Endothelial cell of hepatic sinusoid (primary cell): ENCODE measurements at regions not wholly inside any gene's neighbourhood (a gene's known extent, or its start where the extent isn't known, plus 50 kb on each side); places are given as distances from the start of the nearest gene placed in this dataset.
"Not testable (repeated sequence)": the region's sequence is repeated elsewhere in the genome, so short reads cannot be mapped to it uniquely, and the experiment has no call there.

Source experiments
- in situ Hi-C: cut with HindIII; loops from 2 replicates; pipeline ENCODE4 v1.10.0; 2017; ENCODE audit warnings: low sequenced_read_pairs

- in situ Hi-C loops, result no loop called here
These were observed 576.5 kb upstream of the EDIL3 start for GRCh38 chr5:84961193-84961592.

- in situ Hi-C loops, result no loop called here
These were observed 577.2 kb upstream of the EDIL3 start for GRCh38 chr5:84961903-84962302.

DNA sequence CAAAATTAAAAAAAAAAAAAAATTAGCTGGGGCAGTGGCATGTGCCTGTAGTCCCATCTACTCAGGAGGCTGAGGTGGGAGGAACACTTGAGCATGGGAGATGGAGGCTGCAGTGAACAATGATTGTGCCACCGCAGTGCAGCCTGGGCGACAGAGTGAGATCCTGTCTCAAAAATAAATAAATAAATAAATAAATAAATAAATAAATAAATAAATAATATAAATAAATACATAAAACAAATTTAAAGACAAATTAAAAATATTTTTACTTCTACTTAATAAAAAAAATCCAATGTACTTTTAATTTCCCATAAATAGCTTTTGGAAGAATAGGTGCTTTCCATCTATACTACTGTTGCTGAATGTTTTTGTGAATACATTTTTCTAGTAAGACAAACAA, 598.4 kb upstream of the EDIL3 start:
- in situ Hi-C loops, result no loop called here

- in situ Hi-C loops, result no loop called here
These were observed 600.5 kb upstream of the EDIL3 start for GRCh38 chr5:84985148-84985547.

DNA sequence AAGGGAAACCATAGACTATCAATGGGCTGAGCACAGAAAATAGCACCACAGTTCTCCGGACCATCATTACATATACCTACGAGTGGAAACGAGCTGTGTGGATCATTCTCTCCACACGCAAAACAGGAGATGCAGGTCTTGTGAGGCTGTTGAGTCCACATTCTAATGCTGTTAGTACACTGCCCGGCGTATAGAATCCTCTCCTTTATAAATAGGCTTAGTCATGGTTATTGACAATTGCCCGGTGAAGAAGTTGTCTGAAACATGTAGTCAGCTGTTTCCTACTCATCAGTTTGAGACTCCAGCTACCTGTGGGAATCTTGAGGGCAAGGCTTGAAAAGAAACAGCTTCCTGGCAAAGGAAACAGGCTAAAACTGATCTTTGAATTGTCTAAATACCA, 602.0 kb upstream of the EDIL3 start:
- in situ Hi-C loops, result no loop called here

DNA sequence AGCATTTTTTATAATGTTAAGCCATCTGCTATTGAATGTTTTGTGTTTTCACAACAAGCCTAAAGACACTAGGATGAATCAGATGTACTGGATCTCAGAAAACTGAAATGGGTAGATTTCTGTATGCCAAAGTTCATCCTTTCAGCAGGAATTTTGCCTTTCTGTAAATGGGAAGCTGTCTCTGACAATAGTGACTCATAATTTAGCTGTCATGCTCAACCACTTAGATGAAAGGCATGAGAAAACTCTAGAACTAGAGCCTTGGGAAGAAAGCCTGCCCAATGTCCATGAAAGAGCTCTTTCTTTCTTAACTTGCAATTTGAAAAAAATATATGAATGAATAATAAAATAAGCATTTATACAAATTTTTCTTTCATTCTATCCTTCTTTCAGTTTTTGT, 616.0 kb upstream of the EDIL3 start:
- in situ Hi-C loops, result no loop called here

- in situ Hi-C loops, result not testable (repeated sequence)
These were observed 617.3 kb upstream of the EDIL3 start for GRCh38 chr5:85002026-85002425.

DNA sequence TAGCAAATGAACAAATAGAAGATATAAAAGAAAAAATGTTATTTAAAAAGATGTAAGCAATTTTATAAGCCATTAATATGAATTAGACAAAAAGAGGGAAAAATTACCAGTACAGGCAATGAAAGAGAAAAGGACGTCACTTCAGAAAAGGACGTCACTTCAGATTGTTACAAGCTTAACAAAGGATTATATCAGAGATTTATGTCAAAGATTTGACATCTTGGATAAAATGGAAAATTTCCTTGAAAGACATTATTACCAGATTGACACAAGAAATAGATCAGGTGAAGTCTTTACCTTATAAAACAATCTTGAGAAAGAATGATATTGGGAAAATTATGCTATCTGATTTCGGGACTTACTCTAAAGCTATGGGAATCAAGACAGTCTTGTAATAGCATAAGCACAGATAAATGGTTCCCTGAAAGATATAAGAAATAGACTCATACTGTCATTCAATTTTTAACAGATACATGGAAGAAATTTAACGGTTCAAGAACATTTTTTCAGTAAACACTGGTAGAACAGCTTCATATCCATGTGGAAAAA, 625.4 kb upstream of the EDIL3 start:
- in situ Hi-C loops, result no loop called here

DNA sequence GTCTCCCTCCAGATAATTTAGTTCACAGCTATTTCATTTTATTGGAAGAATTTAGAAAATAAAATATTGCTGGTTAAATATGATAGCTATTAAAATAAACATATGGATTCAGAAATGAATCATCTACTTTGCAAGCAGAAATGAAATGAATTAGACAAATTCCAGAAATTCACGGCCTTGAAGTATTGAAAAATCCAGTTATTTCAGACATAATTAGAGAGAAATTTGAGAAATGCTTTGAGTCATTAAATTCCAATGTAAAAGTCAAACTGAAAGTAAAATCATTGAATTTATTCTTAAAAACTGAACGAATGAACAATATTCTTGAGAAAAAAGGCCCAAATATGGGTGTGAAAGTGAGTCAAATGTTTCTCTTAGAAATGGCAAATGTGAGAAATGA, 632.6 kb upstream of the EDIL3 start:
- in situ Hi-C loops, result no loop called here

DNA sequence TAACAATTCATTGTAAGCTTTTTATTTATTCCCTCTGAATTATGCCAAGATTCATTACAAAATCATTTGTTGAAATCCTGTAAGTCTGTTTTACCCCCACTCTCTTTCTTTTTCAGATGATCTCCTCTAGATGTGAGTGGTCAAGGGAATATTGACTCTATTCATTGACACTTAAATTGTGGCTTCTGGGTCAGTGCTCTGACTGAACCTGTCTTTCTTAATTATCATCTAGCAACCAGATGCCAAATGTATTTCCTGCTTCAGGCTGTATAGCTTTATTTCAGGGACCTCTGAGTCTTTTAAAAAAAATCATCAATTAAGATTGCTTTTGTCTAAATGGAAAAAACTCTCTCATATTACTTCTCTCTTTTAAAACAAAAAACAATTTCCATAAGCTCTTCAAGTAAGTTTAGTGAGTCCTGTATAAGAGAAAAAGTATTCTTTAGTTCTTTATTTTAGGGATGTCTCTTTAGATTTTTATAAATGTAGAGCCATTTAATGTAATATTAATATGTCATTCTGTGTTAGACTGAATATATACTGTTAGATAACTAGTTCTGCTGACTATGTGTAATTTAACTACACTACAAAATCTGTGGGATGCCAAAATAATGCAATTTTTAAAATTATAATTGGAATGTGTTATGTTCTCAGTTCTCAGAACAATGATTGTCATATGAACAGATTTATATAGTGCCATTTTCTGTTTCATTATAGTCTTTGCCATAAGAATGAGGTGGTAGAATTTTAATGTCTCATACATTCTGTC, 645.8 kb upstream of the EDIL3 start:
- in situ Hi-C loops, result no loop called here

DNA sequence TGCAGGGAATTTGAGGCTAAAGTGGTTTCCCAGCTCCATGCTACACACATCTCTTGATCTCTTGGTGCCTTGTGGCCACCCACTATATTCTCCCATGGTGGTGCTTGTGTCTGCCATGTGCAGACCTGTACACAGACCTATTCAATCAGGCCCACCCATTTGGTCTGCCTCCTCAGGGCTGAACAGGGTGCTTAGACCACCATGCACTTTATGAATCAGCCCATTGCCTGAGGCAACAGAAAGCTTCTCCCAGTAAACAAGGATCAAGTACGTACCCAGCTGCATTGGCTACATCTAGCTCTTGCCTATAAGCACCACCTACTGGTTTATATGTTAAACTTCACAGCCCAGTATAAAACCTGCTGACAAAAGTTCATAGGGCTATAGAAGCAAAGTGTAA, 664.3 kb upstream of the EDIL3 start:
- in situ Hi-C loops, result no loop called here

DNA sequence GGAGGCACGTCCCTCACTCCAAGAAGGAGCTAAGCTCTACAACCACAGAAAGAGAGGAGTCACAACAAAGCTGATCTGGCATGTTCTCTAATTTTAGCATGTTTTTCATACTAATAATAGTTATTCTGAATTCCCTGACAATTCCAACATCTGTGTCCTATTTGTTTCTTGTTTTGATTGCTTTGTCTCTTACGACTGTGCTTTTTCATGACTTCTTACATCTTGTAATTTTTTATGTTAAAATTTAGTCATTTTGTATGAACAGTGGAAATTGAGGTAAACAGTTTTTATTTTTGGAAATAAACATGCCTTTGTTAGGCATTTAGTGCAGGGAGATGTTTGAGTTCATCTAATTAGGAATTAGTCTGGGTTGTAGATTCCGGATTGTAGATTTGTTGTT, 668.1 kb upstream of the EDIL3 start:
- in situ Hi-C loops, result no loop called here

DNA sequence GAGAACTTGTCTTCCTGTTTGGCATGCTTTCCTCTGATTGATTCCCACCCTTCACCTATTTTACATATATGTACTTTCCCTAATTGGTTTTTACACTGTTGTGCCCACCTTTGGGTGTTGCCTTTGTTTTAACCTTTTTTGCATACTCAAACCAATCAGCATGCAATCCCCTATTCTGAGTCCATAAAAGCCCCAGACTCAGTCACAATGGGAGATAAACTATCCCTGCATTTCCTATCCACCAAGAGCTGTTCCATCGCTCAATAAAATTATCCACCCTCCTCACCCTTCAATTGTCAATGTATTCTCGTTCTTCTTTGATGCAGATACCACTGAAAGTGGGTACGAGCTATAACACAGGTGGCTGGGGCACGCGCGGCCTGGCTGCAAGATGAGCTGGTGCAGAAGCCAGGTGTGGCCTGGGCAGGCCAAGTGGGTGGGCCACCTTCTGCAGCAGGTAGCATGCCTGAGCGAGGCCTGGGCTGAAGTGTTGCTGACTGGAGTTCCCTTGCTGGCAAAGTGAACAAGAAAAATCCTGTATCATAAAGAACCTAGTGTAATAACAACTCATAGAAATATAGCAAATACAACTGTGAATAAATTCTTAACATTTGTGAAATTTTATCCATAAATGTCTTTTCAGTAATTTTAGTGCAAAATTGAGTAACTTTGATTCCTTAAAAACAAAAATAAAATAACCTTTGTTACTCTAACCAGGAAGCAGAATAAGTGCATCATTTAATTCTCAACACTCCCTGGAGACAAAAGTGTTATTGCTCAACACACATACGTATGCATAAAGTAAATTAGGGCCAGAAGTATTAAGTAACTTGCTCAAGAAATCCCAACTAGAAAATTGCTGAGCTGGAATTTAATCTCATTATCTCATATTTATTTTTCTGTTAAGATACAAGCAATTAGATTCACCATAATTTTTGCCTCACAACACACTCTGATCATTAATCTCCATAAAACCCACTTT, 685.3 kb upstream of the EDIL3 start:
- in situ Hi-C loops, result no loop called here

GRCh38 chr5:85077581-85077980, 692.9 kb upstream of the EDIL3 start:
- in situ Hi-C loops, result no loop called here

GRCh38 chr5:85096421-85096820, 711.7 kb upstream of the EDIL3 start:
- in situ Hi-C loops, result no loop called here

GRCh38 chr5:85108471-85108870, 723.8 kb upstream of the EDIL3 start:
- in situ Hi-C loops, result no loop called here

GRCh38 chr5:85109616-85110015, 724.9 kb upstream of the EDIL3 start:
- in situ Hi-C loops, result no loop called here

DNA sequence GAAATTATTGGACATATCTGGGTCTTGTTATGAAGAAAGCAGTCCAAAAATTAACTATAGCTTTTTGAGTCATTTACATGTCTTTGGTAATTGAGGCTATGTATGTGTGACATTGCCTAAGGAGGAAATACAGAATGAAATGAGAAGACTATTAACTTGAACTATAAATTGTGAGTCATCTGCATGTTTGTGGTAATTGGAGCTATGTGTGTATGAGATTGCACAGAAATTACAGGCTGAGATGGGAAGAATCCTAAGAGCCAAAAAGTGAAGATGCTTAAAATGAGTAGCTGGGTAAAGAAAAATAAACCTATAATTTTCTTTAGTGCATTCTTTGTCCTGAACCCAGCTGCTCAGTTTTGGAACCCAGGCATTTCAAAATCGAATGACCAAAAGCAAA, 747.6 kb upstream of the EDIL3 start:
- in situ Hi-C loops, result no loop called here

GRCh38 chr5:85140471-85140870, 755.8 kb upstream of the EDIL3 start:
- in situ Hi-C loops, result no loop called here

DNA sequence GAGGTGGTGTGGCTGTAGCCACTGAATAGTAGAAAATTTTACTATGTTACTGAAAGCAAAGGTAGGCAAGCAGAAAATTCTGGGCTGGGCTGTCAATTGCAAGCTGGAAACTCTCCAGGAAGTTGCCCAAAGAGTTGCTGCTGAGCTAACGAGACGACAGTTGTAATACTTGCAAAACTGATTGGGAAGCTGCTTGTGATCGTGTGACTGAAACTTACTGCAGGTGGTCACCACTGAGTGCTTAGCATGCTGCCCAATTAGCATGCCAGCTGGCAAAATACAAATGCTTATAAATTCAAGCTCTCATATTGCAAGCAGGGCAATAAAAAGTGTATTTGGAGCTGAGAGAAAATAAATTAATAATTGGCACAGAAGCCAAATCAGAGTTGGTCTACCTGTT, 758.5 kb upstream of the EDIL3 start:
- in situ Hi-C loops, result no loop called here

- in situ Hi-C loops, result no loop called here
These were observed 764.0 kb upstream of the EDIL3 start for GRCh38 chr5:85148701-85149100.

- in situ Hi-C loops, result no loop called here
These were observed 774.7 kb upstream of the EDIL3 start for GRCh38 chr5:85159395-85159794.
